GM23338 (cell line): ENCODE measurements at regions not wholly inside any gene's neighbourhood (a gene's known extent, or its start where the extent isn't known, plus 50 kb on each side); places are given as distances from the start of the nearest gene placed in this dataset.

ENCODE experiments used
- ATAC-seq: fragments of 200-7000 bp; cut with Tn5 transposase; 3 replicates; pipeline ENCODE4 v1.9.1; 2020
- DNase-seq: peaks from one replicate; pipeline ENCODE4 v3.0.0-alpha.2; 2015; ENCODE audit warnings: low spot score
- H2AFZ ChIP-seq: fragments of 200-600 bp; sonication (generic); 2 replicates; pipeline ENCODE4 v1.8.0; 2016; ENCODE audit warnings: antibody characterized with exemption, mild to moderate bottlenecking, moderate library complexity
- H3F3A ChIP-seq: fragments of 200-600 bp; sonication (generic); replicated peaks from 2 replicates; pipeline ENCODE4 v1.8.0; 2017; ENCODE audit warnings: antibody characterized with exemption, mixed run types, low read depth
- H3K27ac ChIP-seq: fragments of 200-600 bp; sonication (generic); 2 replicates; pipeline ENCODE4 v1.6.1; 2016; ENCODE audit warnings: low read depth
- H3K27me3 ChIP-seq: fragments of 200-600 bp; sonication (generic); 2 replicates; pipeline ENCODE4 v1.8.0; 2016; ENCODE audit warnings: mild to moderate bottlenecking, mixed run types, moderate library complexity; ENCODE audit not compliant: insufficient read depth
- H3K36me3 ChIP-seq: fragments of 200-600 bp; sonication (generic); 2 replicates; pipeline ENCODE4 v1.8.0; 2016; ENCODE audit warnings: mild to moderate bottlenecking; ENCODE audit not compliant: insufficient read depth
- H3K4me1 ChIP-seq: fragments of 200-600 bp; sonication (generic); 2 replicates; pipeline ENCODE4 v1.8.0; 2016; ENCODE audit warnings: mild to moderate bottlenecking, moderate library complexity; ENCODE audit not compliant: insufficient read depth
- H3K4me2 ChIP-seq: fragments of 200-600 bp; sonication (generic); 2 replicates; pipeline ENCODE4 v1.7.1; 2017; ENCODE audit warnings: mixed run types
- H3K4me3 ChIP-seq: fragments of 200-600 bp; sonication (generic); 2 replicates; pipeline ENCODE4 v1.6.1; 2016; ENCODE audit warnings: mixed run types
- H3K79me2 ChIP-seq: fragments of 200-600 bp; sonication (generic); replicated peaks from 2 replicates; pipeline ENCODE4 v1.8.0; 2017; ENCODE audit warnings: mild to moderate bottlenecking; ENCODE audit not compliant: insufficient read depth
- H3K9me2 ChIP-seq: fragments of 200-600 bp; sonication (generic); 2 replicates; pipeline ENCODE4 v1.8.0; 2017; ENCODE audit not compliant: insufficient read depth
- H4K20me1 ChIP-seq: fragments of 200-600 bp; sonication (generic); replicated peaks from 2 replicates; pipeline ENCODE4 v1.8.0; 2017; ENCODE audit warnings: mild to moderate bottlenecking; ENCODE audit not compliant: insufficient read depth
- H3K27ac Mint-ChIP-seq: 2 replicates; pipeline ENCODE4 v1.8.0; 2020; ENCODE audit warnings: inconsistent platforms, mild to moderate bottlenecking, moderate library complexity, mixed read lengths
- H3K27me3 Mint-ChIP-seq: 3 replicates; pipeline ENCODE4 v1.8.0; 2022; ENCODE audit warnings: low read depth, mild to moderate bottlenecking, moderate library complexity, mixed read lengths, inconsistent platforms; ENCODE audit not compliant: insufficient read depth, poor library complexity
- H3K36me3 Mint-ChIP-seq: 3 replicates; pipeline ENCODE4 v1.8.0; 2021; ENCODE audit warnings: low read depth, mild to moderate bottlenecking, inconsistent platforms, moderate library complexity, mixed read lengths
- H3K4me1 Mint-ChIP-seq: 3 replicates; pipeline ENCODE4 v1.8.0; 2020; ENCODE audit warnings: mild to moderate bottlenecking, inconsistent platforms, mixed read lengths
- H3K4me3 Mint-ChIP-seq: 3 replicates; pipeline ENCODE4 v1.8.0; 2021; ENCODE audit warnings: moderate library complexity, mild to moderate bottlenecking, inconsistent platforms, mixed read lengths
- H3K9me3 Mint-ChIP-seq: 3 replicates; pipeline ENCODE4 v1.8.0; 2020; ENCODE audit warnings: moderate library complexity, mild to moderate bottlenecking, inconsistent platforms, mixed read lengths
- EZH2 ChIP-seq: fragments of 200-600 bp; sonication (generic); IDR thresholded peaks from one replicate; pipeline ENCODE4 v1.8.0; 2017; ENCODE audit warnings: antibody characterized with exemption, mild to moderate bottlenecking, low read depth; ENCODE audit not compliant: unreplicated experiment
- EZH2phosphoT487 ChIP-seq: fragments of 200-600 bp; sonication (generic); IDR thresholded peaks from one replicate; pipeline ENCODE4 v1.8.1; 2018; ENCODE audit warnings: antibody characterized with exemption; ENCODE audit not compliant: unreplicated experiment
- POLR2AphosphoS5 ChIP-seq: IDR thresholded peaks from 2 replicates; pipeline ENCODE4 v1.6.1; 2016; ENCODE audit warnings: antibody characterized with exemption, low read depth
- ZNF331 ChIP-seq: fragments of 250-450 bp; sonication (Bioruptor Pico); IDR thresholded peaks from 2 replicates; pipeline ENCODE4 v1.5.0; 2020; ENCODE audit warnings: low read depth, mild to moderate bottlenecking, moderate library complexity
- TF ChIP-seq, protein P1 (sequence below), 2 experiments: fragments of 200-600 bp in 1 of 2; sonication (generic) in 1 of 2; conservative IDR thresholded peaks; 2 replicates each; pipeline versions ENCODE4 v1.5.1 to v1.6.1; 2016 to 2017; ENCODE audit warnings: antibody characterized with exemption in 2 of 2, low read depth in 2 of 2, mild to moderate bottlenecking in 2 of 2, moderate library complexity in 1 of 2
- TF ChIP-seq, protein P2 (sequence below): IDR thresholded peaks from one replicate; pipeline ENCODE4 v1.6.1; 2018; ENCODE audit warnings: antibody characterized with exemption; ENCODE audit not compliant: unreplicated experiment
- TF ChIP-seq, protein P3 (sequence below): IDR thresholded peaks from 2 replicates; pipeline ENCODE4 v1.6.1; 2016; ENCODE audit warnings: antibody characterized with exemption

DNA sequence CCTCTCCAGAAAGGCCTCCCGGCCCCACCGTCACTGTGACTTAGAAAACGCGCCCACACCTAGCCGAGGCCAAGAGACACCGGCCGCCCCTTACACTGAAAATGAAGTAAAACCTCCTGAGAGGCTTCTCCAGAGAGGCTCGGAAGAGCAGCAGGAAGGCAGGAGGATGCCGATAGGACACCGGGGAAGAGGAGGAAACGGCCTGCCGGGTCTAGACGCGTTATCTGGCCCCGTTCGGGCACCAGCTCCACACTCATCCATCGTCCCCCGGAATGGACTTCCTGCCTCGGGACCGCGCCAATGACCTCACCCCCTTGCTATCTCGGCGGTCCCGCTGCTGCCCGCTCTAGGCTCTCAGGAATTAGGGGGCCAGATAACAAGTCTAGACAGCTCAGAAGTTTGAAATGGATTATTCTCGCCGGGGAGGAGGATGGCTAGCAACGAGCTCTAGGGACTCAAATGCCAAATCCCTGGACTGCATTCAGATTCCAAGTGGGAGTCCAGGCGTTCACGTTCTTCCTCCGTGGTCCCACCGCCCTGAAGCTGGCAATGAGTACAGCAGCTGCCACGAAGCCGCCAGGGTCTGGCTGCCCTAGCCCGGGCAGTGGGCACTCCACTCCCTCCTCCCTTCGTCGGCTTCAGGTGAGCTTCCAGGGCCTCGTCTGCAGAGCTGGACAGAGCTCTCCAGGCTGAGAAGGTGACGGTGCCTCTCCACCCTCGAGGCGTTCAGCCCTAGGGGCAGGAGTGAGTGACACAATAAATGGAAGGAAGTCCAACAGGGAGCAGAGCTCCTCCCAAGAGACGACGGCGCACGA is 350.9 kb downstream of the FOXL1 start:
- no peak; the same call in 2 of the 3 replicates for ATAC-seq
- Histone ChIP-seq H4K20me1 (no peaks in the 10 kb centered on the region), H3K4me2 (no peak overlapping the region), H3K4me3 (no peak overlapping the region), H3K36me3 (no peaks in the 10 kb centered on the region), H2AFZ (no peak overlapping the region), H3K9me2 (no peaks in the 10 kb centered on the region), H3K27ac (no peak overlapping the region), H3F3A (no peaks in the 10 kb centered on the region), H3K4me1 (peaks cover 7% of the 10 kb centered on the region), H3K27me3 (no peaks in the 10 kb centered on the region), H3K79me2 (no peaks in the 10 kb centered on the region)
- Mint-ChIP-seq H3K27ac (no peak overlapping the region), H3K4me3 (no peak overlapping the region), H3K9me3 (no peaks in the 10 kb centered on the region), H3K36me3 (no peaks in the 10 kb centered on the region), H3K27me3 (peaks cover 10% of the 10 kb centered on the region), H3K4me1 (no peaks in the 10 kb centered on the region)
- no peak for DNase-seq
- TF ChIP-seq ZNF331 (no peak), EZH2phosphoT487 (no peak)
- TF ChIP-seq, protein P1, sequence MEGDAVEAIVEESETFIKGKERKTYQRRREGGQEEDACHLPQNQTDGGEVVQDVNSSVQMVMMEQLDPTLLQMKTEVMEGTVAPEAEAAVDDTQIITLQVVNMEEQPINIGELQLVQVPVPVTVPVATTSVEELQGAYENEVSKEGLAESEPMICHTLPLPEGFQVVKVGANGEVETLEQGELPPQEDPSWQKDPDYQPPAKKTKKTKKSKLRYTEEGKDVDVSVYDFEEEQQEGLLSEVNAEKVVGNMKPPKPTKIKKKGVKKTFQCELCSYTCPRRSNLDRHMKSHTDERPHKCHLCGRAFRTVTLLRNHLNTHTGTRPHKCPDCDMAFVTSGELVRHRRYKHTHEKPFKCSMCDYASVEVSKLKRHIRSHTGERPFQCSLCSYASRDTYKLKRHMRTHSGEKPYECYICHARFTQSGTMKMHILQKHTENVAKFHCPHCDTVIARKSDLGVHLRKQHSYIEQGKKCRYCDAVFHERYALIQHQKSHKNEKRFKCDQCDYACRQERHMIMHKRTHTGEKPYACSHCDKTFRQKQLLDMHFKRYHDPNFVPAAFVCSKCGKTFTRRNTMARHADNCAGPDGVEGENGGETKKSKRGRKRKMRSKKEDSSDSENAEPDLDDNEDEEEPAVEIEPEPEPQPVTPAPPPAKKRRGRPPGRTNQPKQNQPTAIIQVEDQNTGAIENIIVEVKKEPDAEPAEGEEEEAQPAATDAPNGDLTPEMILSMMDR (conservative IDR thresholded peaks at IDR 0.05; ENCODE audit: low read depth in 2 of 2), result no peak
- TF ChIP-seq, protein P2, sequence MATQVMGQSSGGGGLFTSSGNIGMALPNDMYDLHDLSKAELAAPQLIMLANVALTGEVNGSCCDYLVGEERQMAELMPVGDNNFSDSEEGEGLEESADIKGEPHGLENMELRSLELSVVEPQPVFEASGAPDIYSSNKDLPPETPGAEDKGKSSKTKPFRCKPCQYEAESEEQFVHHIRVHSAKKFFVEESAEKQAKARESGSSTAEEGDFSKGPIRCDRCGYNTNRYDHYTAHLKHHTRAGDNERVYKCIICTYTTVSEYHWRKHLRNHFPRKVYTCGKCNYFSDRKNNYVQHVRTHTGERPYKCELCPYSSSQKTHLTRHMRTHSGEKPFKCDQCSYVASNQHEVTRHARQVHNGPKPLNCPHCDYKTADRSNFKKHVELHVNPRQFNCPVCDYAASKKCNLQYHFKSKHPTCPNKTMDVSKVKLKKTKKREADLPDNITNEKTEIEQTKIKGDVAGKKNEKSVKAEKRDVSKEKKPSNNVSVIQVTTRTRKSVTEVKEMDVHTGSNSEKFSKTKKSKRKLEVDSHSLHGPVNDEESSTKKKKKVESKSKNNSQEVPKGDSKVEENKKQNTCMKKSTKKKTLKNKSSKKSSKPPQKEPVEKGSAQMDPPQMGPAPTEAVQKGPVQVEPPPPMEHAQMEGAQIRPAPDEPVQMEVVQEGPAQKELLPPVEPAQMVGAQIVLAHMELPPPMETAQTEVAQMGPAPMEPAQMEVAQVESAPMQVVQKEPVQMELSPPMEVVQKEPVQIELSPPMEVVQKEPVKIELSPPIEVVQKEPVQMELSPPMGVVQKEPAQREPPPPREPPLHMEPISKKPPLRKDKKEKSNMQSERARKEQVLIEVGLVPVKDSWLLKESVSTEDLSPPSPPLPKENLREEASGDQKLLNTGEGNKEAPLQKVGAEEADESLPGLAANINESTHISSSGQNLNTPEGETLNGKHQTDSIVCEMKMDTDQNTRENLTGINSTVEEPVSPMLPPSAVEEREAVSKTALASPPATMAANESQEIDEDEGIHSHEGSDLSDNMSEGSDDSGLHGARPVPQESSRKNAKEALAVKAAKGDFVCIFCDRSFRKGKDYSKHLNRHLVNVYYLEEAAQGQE, result no peak
- TF ChIP-seq, protein P3, sequence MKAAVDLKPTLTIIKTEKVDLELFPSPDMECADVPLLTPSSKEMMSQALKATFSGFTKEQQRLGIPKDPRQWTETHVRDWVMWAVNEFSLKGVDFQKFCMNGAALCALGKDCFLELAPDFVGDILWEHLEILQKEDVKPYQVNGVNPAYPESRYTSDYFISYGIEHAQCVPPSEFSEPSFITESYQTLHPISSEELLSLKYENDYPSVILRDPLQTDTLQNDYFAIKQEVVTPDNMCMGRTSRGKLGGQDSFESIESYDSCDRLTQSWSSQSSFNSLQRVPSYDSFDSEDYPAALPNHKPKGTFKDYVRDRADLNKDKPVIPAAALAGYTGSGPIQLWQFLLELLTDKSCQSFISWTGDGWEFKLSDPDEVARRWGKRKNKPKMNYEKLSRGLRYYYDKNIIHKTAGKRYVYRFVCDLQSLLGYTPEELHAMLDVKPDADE, result no peak

DNA sequence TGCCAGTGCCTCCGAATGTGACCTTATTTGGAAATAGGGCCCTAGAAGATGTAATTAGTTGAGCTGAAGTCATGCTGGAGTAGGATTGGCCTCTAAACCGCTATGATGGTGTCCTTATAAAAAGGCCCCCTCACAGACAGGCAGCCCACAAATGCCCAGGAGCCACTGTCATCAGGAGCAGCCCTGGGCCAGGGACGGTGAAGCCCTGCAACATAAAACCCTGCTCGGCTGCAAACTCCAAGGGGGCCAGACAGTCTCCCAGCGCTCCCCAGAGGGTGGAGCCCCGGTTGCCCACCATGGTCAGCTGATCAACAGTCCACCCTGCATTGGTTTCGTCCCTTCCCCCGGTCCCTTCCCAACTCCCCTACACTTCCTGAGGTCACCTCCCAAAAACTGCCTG is 351.7 kb downstream of the FOXL1 start:
- H3F3A ChIP-seq, result no peaks in the 10 kb centered on the region
- no peaks in the 10 kb centered on the region for H3K79me2 ChIP-seq
- Mint-ChIP-seq H3K27me3 (peaks cover 12% of the 10 kb centered on the region), H3K4me3 (no peak overlapping the region), H3K9me3 (no peaks in the 10 kb centered on the region), H3K27ac (no peak overlapping the region), H3K36me3 (no peaks in the 10 kb centered on the region), H3K4me1 (no peaks in the 10 kb centered on the region)
- H3K4me1 ChIP-seq, result peaks cover 7% of the 10 kb centered on the region
- H2AFZ ChIP-seq, result no peak overlapping the region
- H3K27me3 ChIP-seq, result no peaks in the 10 kb centered on the region
- no peak overlapping the region for H3K4me2 ChIP-seq
- H3K4me3 ChIP-seq, result no peak overlapping the region
- H3K27ac ChIP-seq, result no peak overlapping the region
- ATAC-seq, result no peak
- H4K20me1 ChIP-seq, result no peaks in the 10 kb centered on the region
- H3K9me2 ChIP-seq, result no peaks in the 10 kb centered on the region
- H3K36me3 ChIP-seq, result no peaks in the 10 kb centered on the region
- no peak for DNase-seq
- TF ChIP-seq ZNF331, result no peak
- TF ChIP-seq EZH2phosphoT487, result no peak
- TF ChIP-seq, protein P3, result no peak
- TF ChIP-seq, protein P2, result no peak
- TF ChIP-seq POLR2AphosphoS5, result no peak
- no peak for TF ChIP-seq EZH2
